ENCODE measurements at regions not wholly inside any gene's neighbourhood (a gene's known extent, or its start where the extent isn't known, plus 50 kb on each side); places are given as distances from the start of the nearest gene placed in this dataset.

DNA sequence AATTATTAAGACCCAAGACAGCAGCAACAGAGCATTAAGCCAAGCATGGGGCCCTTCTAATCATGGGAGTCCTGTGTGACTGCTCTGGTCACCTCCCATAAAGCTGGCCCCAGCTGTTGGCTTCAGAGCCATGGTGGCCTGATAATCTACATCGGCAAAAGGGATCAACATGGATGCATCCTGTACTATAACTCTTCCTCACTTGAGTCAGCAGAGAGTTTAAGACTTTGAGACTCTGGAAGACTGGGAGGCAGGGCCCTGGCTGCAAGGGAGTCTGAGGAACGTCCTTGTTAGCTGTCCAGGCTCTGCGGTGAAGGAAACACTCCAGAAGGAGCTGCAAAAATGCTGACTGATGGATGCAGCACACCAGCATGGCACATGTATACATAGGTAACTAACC is 95.0 kb upstream of the KIAA1217 start:
- H3K9me3 Mint-ChIP-seq = peaks cover 0 to 5% (median 0%) of the 10 kb centered on the region in 3 donors
- H3K36me3 Mint-ChIP-seq = peaks cover 1% of the 10 kb centered on the region
- no peaks in the 10 kb centered on the region for H3K27me3 Mint-ChIP-seq
- no peaks in the 10 kb centered on the region for H3K4me1 Mint-ChIP-seq
- no peak overlapping the region for H3K4me3 Mint-ChIP-seq
- H3K27ac Mint-ChIP-seq = no peak overlapping the region

- H3K4me3 Mint-ChIP-seq = no peak overlapping the region
- peaks cover 0 to 5% (median 0%) of the 10 kb centered on the region in 3 donors for H3K9me3 Mint-ChIP-seq
- H3K27ac Mint-ChIP-seq = no peak overlapping the region
- H3K36me3 Mint-ChIP-seq = peaks cover 1% of the 10 kb centered on the region
- no peaks in the 10 kb centered on the region for H3K27me3 Mint-ChIP-seq
- H3K4me1 Mint-ChIP-seq = no peaks in the 10 kb centered on the region
Observed at GRCh38 chr10:24114556-24114955, 94.4 kb upstream of the KIAA1217 start.

GRCh38 chr10:24115403-24115802 is 93.5 kb upstream of the KIAA1217 start:
- Mint-ChIP-seq H3K27me3 (no peaks in the 10 kb centered on the region), H3K4me3 (no peak overlapping the region), H3K4me1 (no peaks in the 10 kb centered on the region), H3K36me3 (peaks cover 1% of the 10 kb centered on the region), H3K9me3 (peaks cover 0 to 5% (median 0%) of the 10 kb centered on the region in 3 donors), H3K27ac (no peak overlapping the region)

- Mint-ChIP-seq H3K4me1 (no peaks in the 10 kb centered on the region), H3K9me3 (peaks cover 0 to 5% (median 1%) of the 10 kb centered on the region in 3 donors), H3K4me3 (no peak overlapping the region), H3K27ac (no peak overlapping the region), H3K36me3 (peaks cover 1% of the 10 kb centered on the region), H3K27me3 (no peaks in the 10 kb centered on the region)
Observed at GRCh38 chr10:24118246-24118645, 90.7 kb upstream of the KIAA1217 start.

DNA sequence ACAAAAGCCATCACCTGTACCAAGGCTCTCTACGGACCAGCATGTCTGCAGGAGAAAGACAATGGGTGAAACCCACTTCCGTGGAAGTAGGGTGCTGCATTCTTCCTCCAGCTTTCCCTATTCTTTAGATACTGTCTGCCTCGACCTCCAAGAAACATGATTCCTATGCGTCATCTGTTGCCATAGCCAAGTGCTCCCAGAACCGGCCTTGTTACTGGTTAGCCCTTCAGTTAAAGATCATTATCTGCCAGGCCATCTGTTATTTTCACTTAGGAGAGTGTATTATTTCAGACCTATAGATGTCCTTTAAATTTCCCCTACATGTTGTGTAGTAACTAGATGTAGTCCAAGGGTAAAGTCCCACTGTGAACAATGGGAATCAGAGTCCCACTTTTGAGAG is 89.0 kb upstream of the KIAA1217 start:
- peaks cover 0 to 5% (median 1%) of the 10 kb centered on the region in 3 donors for H3K9me3 Mint-ChIP-seq
- H3K4me1 Mint-ChIP-seq = no peaks in the 10 kb centered on the region
- H3K27me3 Mint-ChIP-seq = no peaks in the 10 kb centered on the region
- no peaks in the 10 kb centered on the region for H3K36me3 Mint-ChIP-seq
- no peak overlapping the region for H3K4me3 Mint-ChIP-seq
- H3K27ac Mint-ChIP-seq = no peak overlapping the region

DNA sequence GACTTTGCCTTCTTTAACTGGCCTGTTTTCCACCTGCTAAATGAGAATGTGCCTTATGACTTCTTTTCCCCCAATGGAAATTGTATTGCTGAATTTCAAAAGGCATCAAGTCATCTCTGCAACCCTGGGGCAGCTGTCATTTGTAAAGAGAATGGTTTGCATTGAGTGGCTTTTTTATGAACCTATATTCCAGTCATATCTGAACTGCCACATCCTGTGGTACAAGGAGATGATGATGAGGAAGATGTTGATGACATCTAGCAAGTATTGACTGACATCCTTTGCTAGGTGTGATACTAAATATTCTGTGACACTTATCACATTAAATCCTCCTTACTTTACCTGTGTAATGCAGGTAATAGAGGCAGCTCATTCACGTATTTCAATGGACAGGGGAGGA is 88.3 kb upstream of the KIAA1217 start:
- H3K36me3 Mint-ChIP-seq = no peaks in the 10 kb centered on the region
- H3K9me3 Mint-ChIP-seq = peaks cover 1 to 5% (median 4%) of the 10 kb centered on the region in 3 donors
- no peaks in the 10 kb centered on the region for H3K27me3 Mint-ChIP-seq
- H3K4me3 Mint-ChIP-seq = no peak overlapping the region
- H3K4me1 Mint-ChIP-seq = no peaks in the 10 kb centered on the region
- H3K27ac Mint-ChIP-seq = no peak overlapping the region

DNA sequence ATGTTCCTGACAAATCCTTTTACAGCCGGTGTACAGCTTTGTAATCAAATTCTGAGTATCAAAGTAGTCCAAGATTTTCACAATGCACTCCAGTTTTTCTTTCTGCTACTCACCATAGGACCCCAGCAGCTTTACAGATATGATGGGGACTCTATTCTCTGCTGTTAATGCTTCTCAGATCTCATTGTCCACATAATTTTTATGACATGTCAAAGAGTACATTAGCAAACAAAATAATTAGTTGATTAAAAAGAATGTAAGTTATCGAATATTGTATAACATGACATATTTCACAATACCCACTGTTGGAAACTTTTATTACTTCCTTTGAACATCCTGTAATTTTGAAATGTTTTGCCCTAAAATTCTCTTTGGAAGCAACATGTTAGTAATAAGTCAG is 81.4 kb upstream of the KIAA1217 start:
- Mint-ChIP-seq H3K4me3 (no peak overlapping the region), H3K4me1 (no peaks in the 10 kb centered on the region), H3K27ac (no peak overlapping the region)

DNA sequence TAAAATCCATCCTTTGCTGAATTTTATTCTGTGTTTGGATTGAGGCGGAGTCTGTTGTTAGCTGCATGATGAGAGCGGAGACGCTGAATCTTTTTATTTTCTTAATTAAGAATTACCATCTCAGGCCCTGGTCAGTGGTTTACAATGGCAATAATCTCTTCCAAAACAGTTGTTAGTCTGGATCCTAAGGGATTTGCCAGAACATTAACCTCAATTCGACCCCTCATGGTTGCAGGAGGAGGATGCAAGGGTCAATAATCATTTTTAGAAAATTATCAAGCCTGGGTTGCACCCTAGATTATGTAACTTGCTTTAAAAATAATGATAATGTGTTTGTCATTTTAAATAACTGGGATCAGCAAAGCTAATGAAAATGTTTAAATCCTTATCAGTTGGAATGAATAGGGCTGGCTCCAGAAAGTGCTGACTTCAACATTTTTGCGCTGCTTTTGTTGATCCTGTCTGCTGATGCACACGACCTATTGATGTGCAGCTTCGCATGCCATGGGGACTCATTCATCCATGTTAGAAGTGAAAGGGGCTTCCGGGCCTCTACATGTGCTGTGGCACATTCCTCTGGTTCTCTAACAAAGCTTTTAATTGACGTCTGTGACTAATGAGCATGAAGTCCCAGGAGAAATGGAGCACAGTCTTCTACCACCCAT is 80.7 kb upstream of the KIAA1217 start:
- Mint-ChIP-seq H3K4me1 (no peaks in the 10 kb centered on the region), H3K9me3 (peaks cover 0 to 4% (median 2%) of the 10 kb centered on the region in 3 donors), H3K36me3 (no peaks in the 10 kb centered on the region), H3K4me3 (no peak overlapping the region), H3K27me3 (no peaks in the 10 kb centered on the region), H3K27ac (no peak overlapping the region)

More for the DNA sequence above, 81.4 kb upstream of the KIAA1217 start:
- Mint-ChIP-seq H3K9me3 (peaks cover 0 to 4% (median 0%) of the 10 kb centered on the region in 3 donors), H3K36me3 (no peaks in the 10 kb centered on the region), H3K27me3 (no peaks in the 10 kb centered on the region)

DNA sequence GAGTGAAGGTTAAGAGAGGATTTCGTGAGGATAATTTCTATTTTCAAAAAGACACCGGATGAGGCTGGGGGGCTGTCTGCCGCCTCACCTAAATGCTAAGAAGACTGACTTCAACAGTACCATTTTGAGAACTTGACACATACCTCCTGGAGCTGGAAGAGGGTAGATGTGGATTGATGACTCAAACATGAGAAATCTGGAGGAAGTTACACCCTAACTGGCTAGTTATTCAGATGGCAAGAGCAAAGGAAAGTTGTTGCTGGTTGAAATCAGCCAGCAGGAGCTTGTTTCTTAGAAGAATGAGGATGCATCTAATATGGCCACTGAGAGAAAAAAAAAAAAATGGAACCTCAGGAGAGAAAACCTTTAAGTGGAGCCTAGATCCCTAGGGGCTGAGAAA is 76.2 kb upstream of the KIAA1217 start:
- Mint-ChIP-seq H3K36me3 (no peaks in the 10 kb centered on the region), H3K27ac (no peak overlapping the region), H3K4me1 (no peaks in the 10 kb centered on the region), H3K9me3 (peaks cover 0 to 2% (median 0%) of the 10 kb centered on the region in 3 donors), H3K27me3 (no peaks in the 10 kb centered on the region), H3K4me3 (no peak overlapping the region)

GRCh38 chr10:24133835-24134234 is 75.1 kb upstream of the KIAA1217 start:
- no peaks in the 10 kb centered on the region for H3K27me3 Mint-ChIP-seq
- no peaks in the 10 kb centered on the region for H3K4me1 Mint-ChIP-seq
- H3K4me3 Mint-ChIP-seq = no peak overlapping the region
- H3K36me3 Mint-ChIP-seq = no peaks in the 10 kb centered on the region
- H3K9me3 Mint-ChIP-seq = peaks cover 0 to 2% (median 0%) of the 10 kb centered on the region in 3 donors
- H3K27ac Mint-ChIP-seq = no peak overlapping the region

DNA sequence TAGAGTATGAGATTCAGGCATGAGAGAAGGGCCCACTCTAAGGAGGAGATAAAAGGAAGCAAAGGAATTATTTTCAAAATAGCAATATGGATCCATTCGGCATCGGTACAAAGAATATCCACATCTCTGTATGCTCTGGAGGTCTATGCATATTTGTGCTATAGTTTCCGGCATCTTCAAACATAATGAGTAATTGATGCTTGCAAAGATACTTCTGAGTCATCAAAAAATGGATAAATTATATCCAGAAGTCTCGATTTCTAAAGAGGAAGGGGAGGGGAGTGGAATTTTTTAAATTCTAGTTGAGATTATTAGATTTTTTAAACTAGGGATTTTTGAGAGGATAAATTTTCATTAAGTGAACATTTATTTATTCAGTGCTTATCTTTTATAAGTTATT is 72.9 kb upstream of the KIAA1217 start:
- H3K36me3 Mint-ChIP-seq = no peaks in the 10 kb centered on the region
- H3K27me3 Mint-ChIP-seq = no peaks in the 10 kb centered on the region
- H3K4me1 Mint-ChIP-seq = no peaks in the 10 kb centered on the region
- H3K4me3 Mint-ChIP-seq = no peak overlapping the region
- H3K9me3 Mint-ChIP-seq = peaks cover 0 to 2% (median 0%) of the 10 kb centered on the region in 3 donors
- H3K27ac Mint-ChIP-seq = no peak overlapping the region

DNA sequence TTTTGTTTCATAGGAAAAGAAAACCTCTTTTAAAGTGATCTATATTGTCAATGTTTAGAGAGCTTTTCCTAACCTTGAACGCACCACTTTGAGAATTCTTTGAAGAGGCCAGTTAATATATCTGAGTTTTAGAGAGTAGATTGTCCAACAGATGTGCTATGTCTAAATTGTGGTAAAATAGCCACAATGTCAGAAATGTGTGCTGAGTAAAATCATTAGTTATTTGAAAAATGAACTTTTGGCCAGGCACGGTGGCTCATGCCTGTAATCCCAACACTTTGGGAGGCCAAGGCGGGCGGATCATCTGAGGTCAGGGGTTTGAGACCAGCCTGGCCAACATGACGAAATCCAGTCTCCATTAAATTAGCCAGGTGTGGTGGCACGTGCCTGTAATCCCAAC is 61.6 kb upstream of the KIAA1217 start:
- Mint-ChIP-seq H3K4me1 (no peaks in the 10 kb centered on the region), H3K27me3 (no peaks in the 10 kb centered on the region), H3K36me3 (no peaks in the 10 kb centered on the region), H3K9me3 (peaks cover under 1 to 4% (median 2%) of the 10 kb centered on the region in 3 donors), H3K27ac (no peak overlapping the region), H3K4me3 (no peak overlapping the region)

DNA sequence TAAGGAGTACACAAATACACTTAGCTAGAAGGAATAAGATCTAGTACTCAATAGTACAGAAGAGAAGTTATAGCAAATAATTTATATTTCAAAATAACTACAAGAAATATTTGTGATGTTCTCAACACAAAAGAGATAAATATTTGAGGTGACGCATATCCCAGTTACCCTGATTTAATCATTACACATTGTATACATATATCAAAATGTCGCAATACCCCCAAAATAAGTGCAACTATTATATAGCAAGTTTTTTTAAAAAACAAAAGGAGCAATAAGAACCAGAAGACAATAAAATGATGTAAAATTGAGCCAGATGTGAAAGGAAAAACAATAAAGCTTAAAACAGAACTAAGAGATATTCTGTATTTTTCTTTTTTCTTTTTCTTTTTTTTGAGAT is 59.3 kb upstream of the KIAA1217 start:
- no peak overlapping the region for H3K27ac Mint-ChIP-seq
- H3K36me3 Mint-ChIP-seq = no peaks in the 10 kb centered on the region
- H3K9me3 Mint-ChIP-seq = peaks cover 0 to 4% (median 2%) of the 10 kb centered on the region in 3 donors
- H3K4me1 Mint-ChIP-seq = no peaks in the 10 kb centered on the region
- H3K27me3 Mint-ChIP-seq = no peaks in the 10 kb centered on the region
- H3K4me3 Mint-ChIP-seq = no peak overlapping the region

- Mint-ChIP-seq H3K36me3 (no peaks in the 10 kb centered on the region), H3K4me3 (no peak overlapping the region)
Observed at GRCh38 chr10:24150853-24151252, 58.1 kb upstream of the KIAA1217 start.

DNA sequence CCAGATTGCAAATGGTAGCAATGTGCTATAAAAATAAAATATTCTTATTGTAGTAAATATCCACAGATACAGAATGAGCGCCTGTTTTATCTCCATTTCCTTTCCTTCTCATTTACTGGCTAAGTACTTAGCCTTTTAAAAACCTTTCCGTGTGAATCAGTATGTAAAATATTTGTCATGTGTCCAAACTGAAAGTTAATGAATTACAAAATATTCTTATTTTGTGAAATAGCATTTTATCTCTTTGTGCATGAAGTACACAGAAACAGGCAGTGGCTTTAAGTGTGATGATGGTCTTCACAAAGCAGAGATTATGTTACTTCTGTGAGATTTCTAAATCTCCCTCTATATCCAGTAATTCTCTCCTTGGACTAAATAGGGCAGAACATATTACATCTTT is 56.7 kb upstream of the KIAA1217 start:
- Mint-ChIP-seq H3K27me3 (no peaks in the 10 kb centered on the region), H3K4me1 (no peaks in the 10 kb centered on the region), H3K9me3 (peaks cover under 1 to 15% (median 2%) of the 10 kb centered on the region in 3 donors), H3K36me3 (no peaks in the 10 kb centered on the region), H3K4me3 (no peak overlapping the region), H3K27ac (no peak overlapping the region)

More at GRCh38 chr10:24150853-24151252, 58.1 kb upstream of the KIAA1217 start:
- H3K9me3 Mint-ChIP-seq = peaks cover under 1 to 4% (median 3%) of the 10 kb centered on the region in 3 donors
- no peak overlapping the region for H3K27ac Mint-ChIP-seq
- H3K27me3 Mint-ChIP-seq = no peaks in the 10 kb centered on the region
- H3K4me1 Mint-ChIP-seq = no peaks in the 10 kb centered on the region

DNA sequence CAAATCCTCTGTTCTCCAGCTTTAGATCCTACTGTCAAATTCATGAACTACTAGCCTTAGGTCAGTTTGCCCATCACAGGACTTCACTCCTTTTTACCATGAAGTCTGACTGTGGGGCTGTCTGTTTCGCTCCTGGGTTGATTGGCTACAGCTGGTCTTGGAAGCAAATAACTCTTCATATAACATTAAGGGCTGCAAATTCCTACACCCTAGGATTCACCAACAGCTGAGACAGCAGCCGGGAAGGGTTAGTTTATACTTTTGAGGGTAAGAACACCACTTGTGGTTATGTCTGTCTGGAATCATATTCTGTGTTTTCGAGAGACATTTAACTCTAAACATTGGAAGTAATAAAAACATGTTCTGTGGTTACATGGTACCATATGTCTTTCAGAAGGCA is 55.9 kb upstream of the KIAA1217 start:
- Mint-ChIP-seq H3K9me3 (peaks cover 3 to 16% (median 4%) of the 10 kb centered on the region in 3 donors), H3K36me3 (no peaks in the 10 kb centered on the region), H3K4me3 (no peak overlapping the region), H3K27me3 (no peaks in the 10 kb centered on the region), H3K27ac (no peak overlapping the region), H3K4me1 (no peaks in the 10 kb centered on the region)
